ENCODE measurements at regions not wholly inside any gene's neighbourhood (a gene's known extent, or its start where the extent isn't known, plus 50 kb on each side); places are given as distances from the start of the nearest gene placed in this dataset.

DNA sequence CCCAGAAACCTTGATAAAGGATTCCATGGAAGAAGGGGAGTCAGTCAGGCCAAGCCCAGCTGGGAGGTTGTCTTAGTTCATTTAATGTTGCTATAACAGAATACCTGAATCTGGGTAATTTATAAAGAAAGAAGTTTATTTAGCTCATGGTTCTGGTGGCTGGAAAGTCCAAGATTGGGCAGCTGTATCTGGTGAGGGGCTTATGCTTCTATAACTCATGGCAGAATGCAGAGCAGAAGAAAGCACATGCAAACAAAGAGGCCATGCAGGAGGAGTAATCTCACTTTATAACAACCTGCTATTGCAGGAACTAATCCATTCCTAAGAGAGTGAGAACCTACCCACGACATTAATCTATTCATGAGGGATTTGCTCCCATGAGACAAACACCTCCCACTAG, 54.2 kb upstream of the ANKRD1 start:
- CTCF ChIA-PET, result no interaction called here
- Mint-ChIP-seq H3K4me1 (no peaks in the 10 kb centered on the region), H3K4me3 (no peak overlapping the region), H3K9me3 (no peaks in the 10 kb centered on the region), H3K36me3 (ENCODE audit: low read depth) (no peaks in the 10 kb centered on the region), H3K27ac (no peak overlapping the region), H3K27me3 (peaks cover 8% of the 10 kb centered on the region)
- POLR2A ChIA-PET, result no interaction called here
- DNase-seq, result no peak

DNA sequence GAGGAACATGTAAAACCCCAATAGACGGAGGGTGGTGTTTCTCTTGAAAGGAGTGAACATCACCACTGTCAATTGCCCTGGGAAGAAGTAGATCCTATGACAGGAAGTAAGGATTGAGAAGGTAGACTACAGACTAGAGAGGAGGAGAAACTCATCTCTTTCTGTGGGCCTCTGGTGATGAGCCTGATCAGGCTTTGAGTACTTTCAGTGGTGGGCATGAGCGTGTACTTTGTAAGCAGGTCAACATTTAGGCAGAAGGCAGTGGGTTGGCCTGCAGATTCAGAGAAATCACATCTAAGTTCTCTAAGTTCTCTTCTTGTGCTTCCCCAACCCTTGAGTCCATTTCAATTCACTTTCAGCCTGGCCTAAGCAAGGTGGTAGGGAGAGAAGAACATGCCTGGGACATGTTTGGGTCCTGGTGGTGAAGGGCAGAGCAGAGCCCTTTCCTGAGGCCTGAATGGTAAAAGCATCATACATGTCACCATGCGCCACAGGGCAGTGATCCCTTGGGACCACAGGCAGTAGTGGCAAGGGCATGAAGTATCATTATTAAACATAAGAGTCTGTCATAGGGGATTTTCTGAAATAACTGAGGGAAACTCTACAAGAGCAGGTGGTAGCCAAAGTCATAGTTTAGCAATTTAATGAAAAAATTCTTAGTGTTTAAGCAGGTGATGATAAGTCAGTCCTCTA, 56.4 kb upstream of the ANKRD1 start:
- no peaks in the 10 kb centered on the region for H3K36me3 Mint-ChIP-seq (ENCODE audit: low read depth)
- H3K27me3 Mint-ChIP-seq, result peaks cover 7% of the 10 kb centered on the region
- DNase-seq, result no peak
- POLR2A ChIA-PET, result no interaction called here
- H3K9me3 Mint-ChIP-seq, result no peaks in the 10 kb centered on the region
- H3K4me3 Mint-ChIP-seq, result no peak overlapping the region
- CTCF ChIA-PET, result no interaction called here
- H3K4me1 Mint-ChIP-seq, result no peaks in the 10 kb centered on the region
- H3K27ac Mint-ChIP-seq, result no peak overlapping the region

DNA sequence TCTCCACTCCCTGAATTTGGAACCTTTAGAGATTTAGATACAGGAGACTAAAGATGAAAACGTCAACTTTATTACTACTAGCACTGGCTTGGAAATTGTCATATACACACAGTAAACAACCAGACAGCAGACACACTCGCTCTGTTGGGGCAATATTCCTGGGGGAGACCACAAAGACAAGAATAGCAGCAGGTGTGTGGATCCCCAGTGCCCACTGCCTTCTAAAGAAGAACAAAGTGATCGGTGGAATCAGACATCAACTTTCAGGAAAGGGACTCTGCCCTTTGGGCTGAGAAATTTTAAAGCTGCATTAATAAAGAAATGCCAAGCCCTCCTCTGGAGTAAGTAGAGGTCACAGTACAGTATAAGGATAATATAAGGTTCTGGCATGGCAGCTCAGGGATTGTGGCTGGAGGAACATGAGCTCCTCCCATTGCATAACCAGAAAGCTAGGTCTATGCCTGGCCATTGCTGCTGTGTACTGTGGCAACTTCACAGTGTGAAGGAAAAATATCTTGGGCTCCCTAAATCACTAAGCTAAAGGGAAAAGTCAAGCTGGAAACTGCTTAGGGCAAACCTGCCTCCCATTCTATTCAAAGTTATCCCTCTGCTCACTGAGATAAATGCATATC, 57.1 kb upstream of the ANKRD1 start:
- Mint-ChIP-seq H3K27me3 (peaks cover 7% of the 10 kb centered on the region), H3K36me3 (ENCODE audit: low read depth) (no peaks in the 10 kb centered on the region), H3K27ac (no peak overlapping the region), H3K9me3 (no peaks in the 10 kb centered on the region), H3K4me3 (no peak overlapping the region), H3K4me1 (no peaks in the 10 kb centered on the region)
- ChIA-PET CTCF (no interaction called here), POLR2A (no interaction called here)
- DNase-seq, result no peak

- ChIA-PET CTCF (no interaction called here), POLR2A (no interaction called here)
These were observed 61.6 kb upstream of the ANKRD1 start for GRCh38 chr10:90982406-90983008.

DNA sequence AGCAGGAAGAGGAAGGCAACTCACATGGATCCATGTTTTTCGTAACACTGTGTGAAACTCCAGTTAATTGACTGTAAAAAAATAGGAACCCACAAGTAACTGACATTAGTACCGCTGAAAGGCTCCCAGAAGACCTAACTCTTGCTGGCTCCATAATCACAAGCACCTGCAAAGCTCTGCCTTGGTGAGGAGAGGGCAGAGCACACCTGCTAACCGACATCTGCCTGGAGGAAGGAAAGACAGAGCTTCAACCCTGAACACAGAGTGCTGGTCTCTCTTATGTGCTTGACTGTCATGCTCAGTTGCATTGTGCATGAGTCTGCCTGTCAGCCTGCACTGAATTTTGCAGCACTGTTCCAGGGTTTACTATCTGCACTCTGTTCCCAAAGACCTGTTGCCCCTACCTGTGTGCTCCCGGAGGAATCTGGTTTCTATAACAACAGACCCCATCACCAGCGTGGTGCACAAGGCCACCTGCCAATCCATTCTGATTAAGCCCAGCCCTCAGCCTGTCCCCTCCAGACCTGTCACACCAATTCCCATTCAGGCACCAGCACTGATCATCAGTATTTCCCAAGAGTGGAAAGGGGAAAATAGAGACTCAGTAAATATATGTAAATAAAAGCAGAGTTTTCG, 63.1 kb upstream of the ANKRD1 start:
- no peaks in the 10 kb centered on the region for H3K36me3 Mint-ChIP-seq (ENCODE audit: low read depth)
- ChIA-PET POLR2A (no interaction called here), CTCF (interaction anchor here (1.5 kb wide), 1 partner anchor 72 kb away, joined by 3 read pairs; no protein-coding TSS in a partner anchor)
- H3K9me3 Mint-ChIP-seq, result no peaks in the 10 kb centered on the region
- H3K27me3 Mint-ChIP-seq, result peaks cover 2% of the 10 kb centered on the region
- no peak for DNase-seq
- no peak overlapping the region for H3K4me3 Mint-ChIP-seq
- no peaks in the 10 kb centered on the region for H3K4me1 Mint-ChIP-seq
- no peak overlapping the region for H3K27ac Mint-ChIP-seq

More at GRCh38 chr10:90982406-90983008, 61.6 kb upstream of the ANKRD1 start:
- DNase-seq, result no peak
- no peaks in the 10 kb centered on the region for H3K36me3 Mint-ChIP-seq (ENCODE audit: low read depth)
- no peaks in the 10 kb centered on the region for H3K4me1 Mint-ChIP-seq
- H3K9me3 Mint-ChIP-seq, result no peaks in the 10 kb centered on the region
- H3K4me3 Mint-ChIP-seq, result no peak overlapping the region
- peaks cover 2% of the 10 kb centered on the region for H3K27me3 Mint-ChIP-seq
- H3K27ac Mint-ChIP-seq, result no peak overlapping the region

- H3K36me3 Mint-ChIP-seq (ENCODE audit: low read depth), result no peaks in the 10 kb centered on the region
- H3K27ac Mint-ChIP-seq, result no peak overlapping the region
- no peak overlapping the region for H3K4me3 Mint-ChIP-seq
- peaks cover 2% of the 10 kb centered on the region for H3K27me3 Mint-ChIP-seq
- no peaks in the 10 kb centered on the region for H3K4me1 Mint-ChIP-seq
- H3K9me3 Mint-ChIP-seq, result no peaks in the 10 kb centered on the region
- POLR2A ChIA-PET, result no interaction called here
- CTCF ChIA-PET, result no interaction called here
- no peak for DNase-seq
These were observed 64.0 kb upstream of the ANKRD1 start for GRCh38 chr10:90984898-90985297.

DNA sequence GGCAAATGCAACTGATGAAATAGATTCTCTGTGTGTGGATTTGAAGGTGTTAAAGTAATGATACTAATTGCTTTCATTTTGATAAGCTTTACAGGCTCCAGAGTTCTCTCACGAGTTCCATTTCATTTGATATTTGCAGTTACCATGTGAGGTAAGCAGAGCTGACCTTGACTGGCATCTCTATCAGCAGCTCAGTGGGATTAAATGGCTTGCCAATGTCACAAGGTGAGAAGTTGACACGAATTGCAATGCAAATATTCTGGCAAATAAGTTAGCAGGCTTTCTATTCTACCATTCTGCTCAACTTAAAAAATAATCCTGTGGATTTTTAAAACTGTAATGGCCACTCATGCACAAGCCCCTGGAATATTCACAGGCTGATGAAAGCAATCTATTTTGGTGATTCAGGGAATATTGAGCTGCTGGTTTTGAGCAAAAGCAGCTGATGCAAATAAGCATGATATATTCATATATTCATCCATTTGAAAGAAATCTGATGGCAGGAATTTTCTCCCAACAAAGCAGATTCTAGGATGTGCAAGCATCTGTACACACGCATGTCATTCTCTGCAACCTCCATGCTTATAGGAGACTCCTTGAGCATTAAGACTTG, 64.5 kb upstream of the ANKRD1 start:
- peaks cover 2% of the 10 kb centered on the region for H3K27me3 Mint-ChIP-seq
- H3K4me3 Mint-ChIP-seq, result no peak overlapping the region
- ChIA-PET POLR2A (no interaction called here), CTCF (no interaction called here)
- no peaks in the 10 kb centered on the region for H3K36me3 Mint-ChIP-seq (ENCODE audit: low read depth)
- H3K4me1 Mint-ChIP-seq, result no peaks in the 10 kb centered on the region
- DNase-seq, result no peak
- no peak overlapping the region for H3K27ac Mint-ChIP-seq
- no peaks in the 10 kb centered on the region for H3K9me3 Mint-ChIP-seq

- H3K36me3 Mint-ChIP-seq (ENCODE audit: low read depth), result no peaks in the 10 kb centered on the region
- DNase-seq, result no peak
- H3K4me3 Mint-ChIP-seq, result no peak overlapping the region
- H3K9me3 Mint-ChIP-seq, result no peaks in the 10 kb centered on the region
- H3K4me1 Mint-ChIP-seq, result no peaks in the 10 kb centered on the region
- H3K27ac Mint-ChIP-seq, result no peak overlapping the region
- ChIA-PET POLR2A (no interaction called here), CTCF (no interaction called here)
- H3K27me3 Mint-ChIP-seq, result peaks cover 2% of the 10 kb centered on the region
These were observed 65.4 kb upstream of the ANKRD1 start for GRCh38 chr10:90986136-90986760.

DNA sequence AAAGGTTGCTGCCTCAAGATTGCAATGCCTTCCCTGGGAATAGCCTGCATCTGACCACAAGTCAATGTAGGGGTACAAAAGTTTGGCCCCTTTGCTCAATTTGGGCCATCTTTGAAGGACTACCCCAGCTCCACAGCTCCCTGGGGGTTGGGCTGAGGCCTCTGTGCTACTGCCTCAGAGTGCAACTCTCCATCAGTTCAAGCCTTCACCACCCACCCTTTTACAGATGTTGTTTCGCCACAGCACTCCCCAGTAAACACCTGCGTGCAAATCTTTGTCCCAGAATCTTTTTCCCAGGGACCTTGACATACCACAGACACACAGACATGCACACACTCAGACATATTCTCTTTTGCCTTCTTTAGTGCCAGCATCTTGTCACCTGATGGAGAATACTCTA, 66.0 kb upstream of the ANKRD1 start:
- H3K36me3 Mint-ChIP-seq (ENCODE audit: low read depth), result no peaks in the 10 kb centered on the region
- CTCF ChIA-PET, result no interaction called here
- no peaks in the 10 kb centered on the region for H3K9me3 Mint-ChIP-seq

GRCh38 chr10:90987383-90987782, 66.5 kb upstream of the ANKRD1 start:
- DNase-seq, result no peak
- Mint-ChIP-seq H3K27ac (no peak overlapping the region), H3K4me3 (no peak overlapping the region), H3K36me3 (ENCODE audit: low read depth) (no peaks in the 10 kb centered on the region), H3K27me3 (peaks cover 2% of the 10 kb centered on the region), H3K4me1 (no peaks in the 10 kb centered on the region), H3K9me3 (no peaks in the 10 kb centered on the region)
- ChIA-PET POLR2A (no interaction called here), CTCF (no interaction called here)

More for the DNA sequence above, 66.0 kb upstream of the ANKRD1 start:
- no peak for DNase-seq
- H3K27me3 Mint-ChIP-seq, result peaks cover 2% of the 10 kb centered on the region
- H3K4me1 Mint-ChIP-seq, result no peaks in the 10 kb centered on the region
- H3K27ac Mint-ChIP-seq, result no peak overlapping the region
- POLR2A ChIA-PET, result no interaction called here
- no peak overlapping the region for H3K4me3 Mint-ChIP-seq

DNA sequence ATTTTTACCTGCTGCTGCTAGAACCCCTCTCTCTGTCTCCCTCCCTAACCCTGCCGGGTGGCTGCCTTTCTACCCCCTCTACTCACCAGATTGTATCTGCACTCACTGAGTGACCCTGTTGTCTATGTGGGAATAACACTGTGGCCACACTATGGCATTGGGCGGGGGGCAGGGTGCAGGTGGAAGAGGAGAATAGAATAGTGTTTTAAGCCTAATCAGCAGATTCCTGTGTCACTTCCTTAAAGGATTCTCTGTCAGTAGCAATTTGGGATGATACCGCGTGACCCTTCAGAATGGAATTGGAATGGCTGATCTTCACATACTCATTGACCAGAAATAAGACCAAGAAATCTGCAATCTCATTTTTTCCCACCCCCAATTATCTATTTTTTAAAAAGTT, 67.1 kb upstream of the ANKRD1 start:
- Mint-ChIP-seq H3K4me1 (no peaks in the 10 kb centered on the region), H3K36me3 (ENCODE audit: low read depth) (no peaks in the 10 kb centered on the region), H3K27me3 (peaks cover 2% of the 10 kb centered on the region), H3K27ac (no peak overlapping the region), H3K9me3 (no peaks in the 10 kb centered on the region), H3K4me3 (no peak overlapping the region)
- ChIA-PET CTCF (no interaction called here), POLR2A (no interaction called here)
- DNase-seq, result no peak

DNA sequence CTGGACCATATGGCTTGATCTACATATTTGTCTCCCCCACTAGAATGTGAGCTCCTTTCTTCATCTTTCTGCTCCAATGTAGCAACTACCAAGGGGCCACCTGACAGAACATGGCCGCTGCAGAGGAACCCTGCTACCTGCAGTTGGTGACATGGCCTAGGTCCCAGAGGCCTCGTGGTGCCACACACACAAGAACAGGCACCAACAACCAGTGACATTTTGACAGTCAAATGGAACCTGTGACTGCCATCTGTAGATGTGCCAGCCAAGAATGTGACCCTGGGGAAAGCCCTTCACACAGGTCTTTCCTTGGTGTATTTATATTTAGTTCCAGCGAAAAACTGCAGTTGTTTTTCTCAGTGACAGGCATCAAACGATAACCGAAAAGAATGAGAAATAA, 67.9 kb upstream of the ANKRD1 start:
- POLR2A ChIA-PET, result no interaction called here
- Mint-ChIP-seq H3K27ac (no peak overlapping the region), H3K36me3 (ENCODE audit: low read depth) (no peaks in the 10 kb centered on the region), H3K4me1 (peaks cover 2% of the 10 kb centered on the region), H3K4me3 (no peak overlapping the region), H3K9me3 (no peaks in the 10 kb centered on the region), H3K27me3 (peaks cover under 1% of the 10 kb centered on the region)
- CTCF ChIA-PET, result interaction anchor here (1.6 kb wide), 1 partner anchor 18 kb away, joined by 5 read pairs; no protein-coding TSS in a partner anchor
- DNase-seq, result no peak

- no peaks in the 10 kb centered on the region for H3K9me3 Mint-ChIP-seq
- no peak overlapping the region for H3K4me3 Mint-ChIP-seq
- POLR2A ChIA-PET, result no interaction called here
- peaks cover 3% of the 10 kb centered on the region for H3K4me1 Mint-ChIP-seq
- CTCF ChIA-PET, result interaction anchor here (1.6 kb wide), 1 partner anchor 17 kb away, joined by 5 read pairs; no protein-coding TSS in a partner anchor
- H3K27ac Mint-ChIP-seq, result no peak overlapping the region
- H3K36me3 Mint-ChIP-seq (ENCODE audit: low read depth), result no peaks in the 10 kb centered on the region
- H3K27me3 Mint-ChIP-seq, result peaks cover 2% of the 10 kb centered on the region
- no peak for DNase-seq
These were observed 68.5 kb upstream of the ANKRD1 start for GRCh38 chr10:90989378-90989777.
